Adipose tissue (tissue), 3 donors: ENCODE measurements at regions not wholly inside any gene's neighbourhood (a gene's known extent, or its start where the extent isn't known, plus 50 kb on each side); places are given as distances from the start of the nearest gene placed in this dataset.
"Not testable (repeated sequence)": the region's sequence is repeated elsewhere in the genome, so short reads cannot be mapped to it uniquely, and the experiment has no call there.

Experiments used
- H3K27ac ChIP-seq: one replicate; pipeline ENCODE4 v1.5.1; 2013; ENCODE audit warnings: low read depth, low read length
- WGBS, 3 donors: extraction: QIAGEN DNeasy Blood & Tissue Kit; methylation state at CpG; one replicate each; pipeline ENCODE4 v1.1.7; 2013; 5-methylcytosine and 5-hydroxymethylcytosine counted together
- donor health status: healthy with polysubstance abuse.
- donor health status: Bipolar disorder and iron deficiency.
- donor health status: healthy.

- WGBS, 3 donors = 18 to 19% (median 18%) methylated on average over 23 of the region's 23 CpGs
- H3K27ac ChIP-seq = no peak overlapping the region
Observed at GRCh38 chr6:27126815-27127537, 120.5 kb upstream of the PRSS16 start.

GRCh38 chr6:27127874-27128273 is 119.6 kb upstream of the PRSS16 start:
- not testable (repeated sequence) for H3K27ac ChIP-seq
- 89 to 92% (median 92%) methylated on average over 4 of the region's 4 CpGs for WGBS, 3 donors

- 78 to 87% (median 85%) methylated on average over 4 of the region's 4 CpGs for WGBS, 3 donors
Observed at GRCh38 chr6:27128311-27129094, 119.0 kb upstream of the PRSS16 start.

GRCh38 chr6:27129095-27129815 is 118.2 kb upstream of the PRSS16 start:
- WGBS, 3 donors = 91 to 93% (median 92%) methylated on average over 5 of the region's 5 CpGs
- H3K27ac ChIP-seq = no peak overlapping the region

More at GRCh38 chr6:27128311-27129094, 119.0 kb upstream of the PRSS16 start:
- no peak overlapping the region for H3K27ac ChIP-seq

- no peak overlapping the region for H3K27ac ChIP-seq
- WGBS, 3 donors = 83 to 93% (median 92%) methylated on average over 8 of the region's 8 CpGs
Observed at GRCh38 chr6:27129917-27130316, 117.6 kb upstream of the PRSS16 start.

- H3K27ac ChIP-seq = no peak overlapping the region
- WGBS, 3 donors = 37 to 50% (median 41%) methylated on average over 7 of the region's 7 CpGs
Observed at GRCh38 chr6:27130668-27131428, 116.7 kb upstream of the PRSS16 start.

- WGBS, 3 donors = 0 to 1% (median 1%) methylated on average over 14 of the region's 14 CpGs
- not testable (repeated sequence) for H3K27ac ChIP-seq
Observed at GRCh38 chr6:27132282-27132531, 115.3 kb upstream of the PRSS16 start.

- no peak overlapping the region for H3K27ac ChIP-seq
- WGBS, 3 donors = 1 to 2% (median 1%) methylated on average over 53 of the region's 53 CpGs
Observed at GRCh38 chr6:27132532-27133280, 114.8 kb upstream of the PRSS16 start.

GRCh38 chr6:27133281-27134227 is 113.9 kb upstream of the PRSS16 start:
- H3K27ac ChIP-seq = no peak overlapping the region
- 9 to 13% (median 9%) methylated on average over 43 of the region's 43 CpGs for WGBS, 3 donors

- WGBS, 3 donors = 85 to 92% (median 85%) methylated on average over 3 of the region's 3 CpGs
- H3K27ac ChIP-seq = no peak overlapping the region
Observed at GRCh38 chr6:27135087-27135657, 112.3 kb upstream of the PRSS16 start.

- WGBS, 3 donors = 95 to 96% (median 96%) methylated on average over 6 of the region's 6 CpGs
- no peak overlapping the region for H3K27ac ChIP-seq
Observed at GRCh38 chr6:27136077-27136644, 111.3 kb upstream of the PRSS16 start.

GRCh38 chr6:27136978-27137814 is 110.3 kb upstream of the PRSS16 start:
- 80 to 89% (median 80%) methylated on average over 5 of the region's 5 CpGs for WGBS, 3 donors
- no peak overlapping the region for H3K27ac ChIP-seq

- 75 to 81% (median 80%) methylated on average over 3 of the region's 3 CpGs for WGBS, 3 donors
- no peak overlapping the region for H3K27ac ChIP-seq
Observed at GRCh38 chr6:27138406-27138805, 109.1 kb upstream of the PRSS16 start.

GRCh38 chr6:27138837-27139755 is 108.4 kb upstream of the PRSS16 start:
- no peak overlapping the region for H3K27ac ChIP-seq
- 3 to 26% (median 5%) methylated on average over 36 of the region's 36 CpGs for WGBS, 3 donors
